MG63 (cell line): ENCODE measurements at regions not wholly inside any gene's neighbourhood (a gene's known extent, or its start where the extent isn't known, plus 50 kb on each side); places are given as distances from the start of the nearest gene placed in this dataset.

Source experiments
- DNase-seq: peaks from one replicate; pipeline ENCODE4 v3.0.0-alpha.2; 2020
- H3K27me3 ChIP-seq: fragments of 250-450 bp; sonication (Bioruptor Pico); 2 replicates; pipeline ENCODE4 v1.5.1; 2020; ENCODE audit warnings: mild to moderate bottlenecking, moderate library complexity
- H3K36me3 ChIP-seq: fragments of 250-450 bp; sonication (Bioruptor Pico); 2 replicates; pipeline ENCODE4 v1.5.1; 2020; ENCODE audit warnings: mild to moderate bottlenecking, moderate library complexity
- H3K4me3 ChIP-seq: fragments of 250-450 bp; sonication (Bioruptor Pico); 2 replicates; pipeline ENCODE4 v1.5.1; 2020; ENCODE audit warnings: mild to moderate bottlenecking, moderate library complexity
- H3K9me3 ChIP-seq: fragments of 250-450 bp; sonication (Bioruptor Pico); 2 replicates; pipeline ENCODE4 v1.5.1; 2020; ENCODE audit warnings: mild to moderate bottlenecking, moderate library complexity

DNA sequence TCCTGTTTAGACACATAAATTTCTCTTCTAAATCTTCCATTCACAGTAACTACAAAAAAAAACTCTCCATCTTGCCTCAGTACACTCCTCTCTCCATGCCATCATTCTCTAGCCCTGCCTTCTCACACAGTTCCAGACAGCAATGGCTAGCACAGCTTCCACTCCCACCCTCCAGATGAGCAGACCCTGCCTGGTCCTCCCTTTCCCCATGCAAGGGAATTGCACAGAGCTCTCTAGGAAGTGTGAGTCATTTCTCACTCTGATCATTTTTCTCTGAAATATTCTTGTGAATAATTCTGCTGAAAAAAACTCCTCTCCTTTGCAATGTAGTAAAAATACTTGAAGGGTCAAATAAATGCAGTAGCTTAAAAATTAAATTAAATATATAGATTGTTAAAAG is 170.6 kb downstream of the BMP4 start:
- Histone ChIP-seq H3K27me3 (no peaks in the 10 kb centered on the region), H3K4me3 (no peak overlapping the region), H3K36me3 (no peaks in the 10 kb centered on the region), H3K9me3 (peaks cover 3% of the 10 kb centered on the region; the same call in 1 of the 2 replicates)
- no peak for DNase-seq

DNA sequence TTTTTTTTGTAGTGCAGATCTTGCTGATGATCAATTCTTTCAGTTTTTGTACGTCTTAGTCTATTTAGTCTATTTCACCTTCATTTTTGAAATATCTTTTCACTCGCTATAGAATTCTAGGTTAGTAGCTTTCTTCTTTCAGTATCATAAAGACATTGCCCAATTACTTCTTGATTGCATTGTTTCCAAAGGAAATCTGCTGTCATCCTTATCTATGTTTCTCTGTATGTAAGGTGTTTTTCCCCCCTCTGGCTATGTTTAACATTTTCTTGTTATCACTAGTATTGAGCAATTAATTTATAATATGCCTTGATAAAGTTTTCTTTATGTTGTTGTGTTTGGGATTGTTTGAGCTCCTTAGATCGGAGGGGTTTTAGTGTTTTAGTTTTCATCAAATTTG is 171.9 kb downstream of the BMP4 start:
- H3K4me3 ChIP-seq: no peak overlapping the region
- peaks cover 3% of the 10 kb centered on the region; the same call in 1 of the 2 replicates for H3K9me3 ChIP-seq
- no peaks in the 10 kb centered on the region for H3K36me3 ChIP-seq
- DNase-seq: no peak
- H3K27me3 ChIP-seq: no peaks in the 10 kb centered on the region

DNA sequence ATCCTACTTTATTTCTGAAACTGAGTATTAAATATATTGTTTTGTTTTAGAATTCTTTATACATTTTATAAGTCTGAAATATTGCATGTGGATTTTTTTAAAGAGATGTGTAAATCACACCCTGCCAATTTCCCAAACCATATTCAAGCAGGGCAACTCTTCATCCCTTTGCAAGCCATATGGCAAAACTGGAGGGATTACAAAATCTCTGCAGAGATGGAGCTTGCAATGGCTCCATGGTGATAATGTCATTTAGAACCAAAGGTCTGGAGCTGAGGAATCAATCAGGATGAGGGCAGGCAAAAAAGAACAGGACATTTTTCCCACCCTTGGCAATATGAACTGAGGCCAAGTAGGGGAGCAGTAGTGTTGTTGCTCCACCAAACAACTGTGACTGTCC is 173.4 kb downstream of the BMP4 start:
- H3K9me3 ChIP-seq: peaks cover 3% of the 10 kb centered on the region; the same call in 1 of the 2 replicates
- H3K4me3 ChIP-seq: no peak overlapping the region
- no peaks in the 10 kb centered on the region for H3K36me3 ChIP-seq
- H3K27me3 ChIP-seq: no peaks in the 10 kb centered on the region
- DNase-seq: no peak

DNA sequence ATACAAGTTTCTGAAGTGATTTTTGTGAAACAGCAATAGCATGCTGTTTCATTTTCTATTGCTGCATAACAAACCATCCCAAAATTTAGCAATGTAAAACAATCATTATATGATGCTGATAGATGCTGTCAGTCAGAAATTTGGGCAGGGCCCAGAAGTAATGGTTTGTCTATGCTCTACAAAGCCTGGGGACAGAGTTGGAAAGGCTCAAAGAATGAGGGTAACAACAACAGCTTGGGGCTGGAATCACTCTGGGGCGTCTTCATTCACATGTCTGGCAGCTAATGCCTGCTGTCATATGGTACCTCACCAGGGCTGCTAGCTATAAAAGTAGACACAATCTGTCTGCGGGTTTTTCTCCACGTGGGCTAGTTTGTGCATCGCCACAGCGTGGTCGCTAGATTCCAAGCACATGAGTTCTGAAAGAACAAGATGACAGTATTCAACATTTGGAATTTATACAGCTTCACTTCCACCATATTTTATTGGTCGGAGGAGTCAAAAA is 176.5 kb downstream of the BMP4 start:
- Histone ChIP-seq H3K9me3 (no peaks in the 10 kb centered on the region), H3K36me3 (no peaks in the 10 kb centered on the region)
- no peak for DNase-seq

DNA sequence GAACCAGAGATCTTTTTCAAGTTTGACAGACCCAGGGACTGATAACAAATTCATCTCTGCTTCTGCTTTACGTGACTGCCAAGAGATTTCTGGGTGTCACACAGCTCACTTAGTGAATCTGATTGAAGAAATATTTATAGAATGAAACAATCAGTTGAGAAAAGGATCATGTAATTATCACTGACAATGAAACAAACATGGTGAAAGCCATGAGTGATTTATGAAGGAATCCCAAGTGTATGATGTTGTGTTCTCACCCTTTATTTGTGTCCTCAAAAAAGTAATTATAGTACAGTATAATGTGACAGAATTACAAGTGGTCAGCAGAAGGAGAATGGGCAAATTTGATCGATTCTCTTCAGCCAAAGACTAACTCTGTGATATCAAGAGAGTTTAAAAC is 177.3 kb downstream of the BMP4 start:
- Histone ChIP-seq H3K36me3 (no peaks in the 10 kb centered on the region), H3K4me3 (no peak overlapping the region), H3K27me3 (no peaks in the 10 kb centered on the region), H3K9me3 (no peaks in the 10 kb centered on the region)
- DNase-seq: no peak

More for the DNA sequence above, 176.5 kb downstream of the BMP4 start:
- Histone ChIP-seq H3K27me3 (no peaks in the 10 kb centered on the region), H3K4me3 (no peak overlapping the region)

DNA sequence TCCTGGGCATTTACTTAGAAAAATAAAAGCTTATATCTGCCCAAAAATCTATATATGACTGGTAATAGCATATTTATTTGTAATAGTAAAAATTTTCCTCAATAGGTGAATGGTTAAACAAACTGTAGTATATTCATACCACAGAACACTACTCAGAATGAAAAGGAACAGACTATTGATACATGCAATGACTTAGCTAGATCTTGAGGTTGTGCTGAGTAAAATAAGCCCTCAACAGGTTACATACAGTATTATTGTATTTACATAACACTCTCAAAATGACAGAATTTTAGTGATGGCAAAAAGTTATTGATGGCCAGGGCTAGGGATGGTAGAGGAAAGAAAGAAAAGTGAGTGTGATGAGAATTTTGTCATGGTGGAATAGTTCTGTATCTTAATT is 178.4 kb downstream of the BMP4 start:
- no peaks in the 10 kb centered on the region for H3K36me3 ChIP-seq
- no peaks in the 10 kb centered on the region for H3K27me3 ChIP-seq
- DNase-seq: no peak
- H3K9me3 ChIP-seq: no peaks in the 10 kb centered on the region
- no peak overlapping the region for H3K4me3 ChIP-seq

DNA sequence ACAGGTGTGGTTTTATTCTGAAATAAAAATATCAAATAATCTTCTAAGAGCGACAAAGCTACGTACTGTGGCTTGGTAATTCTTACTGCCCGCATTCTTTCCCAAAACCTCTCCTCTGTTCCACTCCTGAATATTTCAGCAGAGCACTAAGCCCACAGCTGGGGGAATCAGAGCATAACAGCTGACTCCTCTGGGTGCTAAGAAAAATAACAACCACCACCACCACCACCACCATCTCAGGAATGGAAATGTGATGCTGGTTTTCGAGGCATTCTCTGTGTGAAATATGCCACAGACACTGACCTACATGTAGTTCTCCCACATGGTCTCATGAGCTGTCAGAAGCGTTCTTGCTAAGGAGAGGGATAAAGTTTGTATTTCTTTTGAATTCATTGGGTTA is 183.7 kb downstream of the BMP4 start:
- no peak for DNase-seq
- Histone ChIP-seq H3K36me3 (no peaks in the 10 kb centered on the region), H3K4me3 (no peak overlapping the region), H3K27me3 (no peaks in the 10 kb centered on the region), H3K9me3 (no peaks in the 10 kb centered on the region)

DNA sequence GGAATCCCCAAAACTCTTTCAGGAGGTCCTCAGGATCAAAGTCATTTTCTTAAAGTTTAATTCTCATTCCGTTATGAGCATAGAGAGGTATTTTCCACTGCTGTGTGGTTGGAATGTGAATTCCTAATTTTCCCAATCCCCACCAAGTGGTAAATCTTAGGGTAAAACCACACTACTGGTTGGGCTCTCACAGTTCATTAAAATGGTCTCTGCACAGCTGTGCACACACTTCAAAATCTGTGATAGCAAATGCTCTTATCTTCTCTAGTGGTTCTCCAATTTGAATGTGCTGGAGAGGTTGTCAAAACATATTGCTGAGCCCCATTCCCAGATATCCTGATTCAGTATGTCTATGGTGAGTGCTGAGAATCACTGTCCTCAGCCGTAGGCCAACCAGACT is 189.1 kb downstream of the BMP4 start:
- no peaks in the 10 kb centered on the region for H3K9me3 ChIP-seq
- H3K27me3 ChIP-seq: no peaks in the 10 kb centered on the region
- H3K36me3 ChIP-seq: no peaks in the 10 kb centered on the region
- no peak overlapping the region for H3K4me3 ChIP-seq
- DNase-seq: no peak

DNA sequence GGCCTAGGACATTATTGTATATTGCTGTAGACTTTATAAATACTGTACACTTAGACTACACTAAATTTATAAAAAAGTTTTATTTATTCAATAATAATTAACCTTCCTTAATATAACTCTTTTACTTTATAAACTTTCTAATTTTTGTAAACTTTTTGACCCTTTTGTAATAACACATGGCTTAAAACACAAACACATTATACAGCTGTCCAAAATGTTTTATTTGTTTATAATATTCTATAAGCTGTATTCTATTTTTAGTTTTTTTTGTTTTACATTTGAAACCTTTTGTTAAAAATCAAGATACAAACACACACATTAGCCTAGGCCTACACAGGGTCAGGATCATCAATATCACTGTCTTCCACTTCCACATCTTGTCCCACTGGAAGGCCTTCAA is 190.0 kb downstream of the BMP4 start:
- H3K4me3 ChIP-seq: no peak overlapping the region
- no peak for DNase-seq
- no peaks in the 10 kb centered on the region for H3K9me3 ChIP-seq
- no peaks in the 10 kb centered on the region for H3K27me3 ChIP-seq
- H3K36me3 ChIP-seq: no peaks in the 10 kb centered on the region

DNA sequence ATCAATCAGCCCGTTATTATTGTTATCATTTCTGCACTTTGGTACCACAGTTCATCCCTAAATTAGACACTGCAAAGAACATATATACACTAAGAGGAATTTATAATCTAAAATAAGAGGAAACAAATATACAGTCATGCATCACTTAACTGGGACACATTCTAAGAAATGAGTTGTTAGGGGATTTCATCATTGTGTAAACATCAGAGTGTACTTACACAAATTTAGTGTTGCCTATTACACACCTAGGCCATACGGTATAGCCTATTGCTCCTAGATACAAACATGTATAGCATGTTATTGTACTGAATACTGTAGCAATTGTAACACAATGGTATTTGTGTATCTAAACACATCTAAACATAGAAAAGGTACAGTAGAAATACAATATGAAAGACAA is 190.5 kb downstream of the BMP4 start:
- H3K36me3 ChIP-seq: no peaks in the 10 kb centered on the region
- H3K27me3 ChIP-seq: no peaks in the 10 kb centered on the region
- H3K4me3 ChIP-seq: no peak overlapping the region
- DNase-seq: no peak
- H3K9me3 ChIP-seq: no peaks in the 10 kb centered on the region

DNA sequence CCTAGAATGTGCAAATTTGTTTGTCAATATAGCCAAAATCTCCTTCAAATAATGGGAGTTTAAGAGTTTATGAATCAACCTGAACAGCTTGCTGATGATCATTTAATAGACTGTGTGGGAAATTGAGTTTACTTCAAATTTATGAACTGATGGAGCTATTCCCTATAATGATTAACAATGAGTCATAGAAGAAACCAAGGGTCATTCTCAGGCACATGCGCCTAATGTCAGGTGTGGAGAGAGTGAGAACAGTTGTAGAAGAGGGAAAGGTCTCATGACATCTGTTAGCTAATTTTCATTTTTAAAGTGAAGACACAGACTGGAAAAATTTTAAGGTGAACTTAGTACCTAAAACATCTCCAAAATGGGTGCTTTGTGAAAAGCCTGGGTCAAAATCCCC is 191.8 kb downstream of the BMP4 start:
- no peak for DNase-seq
- H3K9me3 ChIP-seq: no peaks in the 10 kb centered on the region
- no peaks in the 10 kb centered on the region for H3K36me3 ChIP-seq
- no peak overlapping the region for H3K4me3 ChIP-seq
- H3K27me3 ChIP-seq: no peaks in the 10 kb centered on the region

DNA sequence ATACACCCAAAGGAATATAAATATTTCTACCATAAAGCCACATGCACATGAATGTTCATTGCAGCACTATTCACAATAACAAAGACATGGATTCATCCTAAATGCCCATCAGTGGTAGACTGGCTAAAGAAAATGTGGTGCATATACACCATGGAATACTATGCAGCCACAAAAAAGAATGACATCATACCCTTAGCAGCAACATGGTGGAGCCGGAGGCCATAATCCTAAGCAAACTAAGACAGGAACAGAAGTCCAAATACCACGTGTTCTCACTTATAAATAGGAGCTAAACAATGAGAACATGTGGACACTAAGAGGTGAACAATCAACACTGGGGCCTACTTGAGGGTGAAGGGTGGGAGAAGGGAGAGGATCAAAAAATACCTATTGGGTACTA is 198.5 kb downstream of the BMP4 start:
- Histone ChIP-seq H3K27me3 (no peaks in the 10 kb centered on the region), H3K9me3 (no peaks in the 10 kb centered on the region), H3K4me3 (no peak overlapping the region), H3K36me3 (no peaks in the 10 kb centered on the region)
- no peak for DNase-seq

DNA sequence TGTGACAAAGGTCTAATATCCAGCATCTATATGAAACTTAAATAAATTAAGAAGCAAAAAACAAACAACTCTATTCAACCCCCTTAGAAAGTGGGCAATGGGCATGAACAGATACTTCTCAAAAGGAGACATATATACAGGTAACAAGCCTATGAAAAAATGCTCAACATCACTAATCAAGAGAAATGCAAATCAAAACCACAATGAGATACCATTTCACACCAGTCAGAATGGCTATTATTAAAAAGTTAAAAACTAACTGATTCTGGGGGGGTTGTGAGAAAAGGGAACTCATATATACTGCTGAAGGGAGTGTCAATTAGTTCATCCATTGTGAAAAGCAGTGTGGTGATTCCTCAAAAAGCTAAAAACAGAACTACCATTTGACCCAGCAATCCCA is 198.9 kb downstream of the BMP4 start:
- DNase-seq: no peak
- Histone ChIP-seq H3K9me3 (no peaks in the 10 kb centered on the region), H3K4me3 (no peak overlapping the region), H3K27me3 (no peaks in the 10 kb centered on the region), H3K36me3 (no peaks in the 10 kb centered on the region)

DNA sequence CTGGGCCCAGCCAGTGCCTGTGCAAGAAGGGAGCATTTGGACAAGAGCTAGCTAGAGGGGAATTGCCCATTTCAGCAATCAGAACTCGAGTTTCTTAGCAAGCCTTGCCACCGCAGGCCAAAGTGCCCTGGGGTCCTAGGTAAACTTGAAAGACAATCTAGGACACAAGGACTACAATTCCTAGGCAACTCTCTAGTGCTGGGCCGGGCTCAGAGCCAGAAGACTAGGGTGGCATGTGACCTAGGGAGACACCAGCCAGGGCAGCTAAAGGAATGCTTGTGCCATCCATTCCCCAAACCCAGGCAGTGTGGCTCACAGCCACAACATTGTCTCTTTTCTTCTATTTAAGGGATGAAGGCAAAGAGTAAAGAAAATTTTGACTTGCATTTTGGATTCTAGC is 205.0 kb downstream of the BMP4 start:
- H3K27me3 ChIP-seq: no peaks in the 10 kb centered on the region
- H3K36me3 ChIP-seq: no peaks in the 10 kb centered on the region
- no peak overlapping the region for H3K4me3 ChIP-seq
- DNase-seq: no peak
- H3K9me3 ChIP-seq: no peaks in the 10 kb centered on the region

DNA sequence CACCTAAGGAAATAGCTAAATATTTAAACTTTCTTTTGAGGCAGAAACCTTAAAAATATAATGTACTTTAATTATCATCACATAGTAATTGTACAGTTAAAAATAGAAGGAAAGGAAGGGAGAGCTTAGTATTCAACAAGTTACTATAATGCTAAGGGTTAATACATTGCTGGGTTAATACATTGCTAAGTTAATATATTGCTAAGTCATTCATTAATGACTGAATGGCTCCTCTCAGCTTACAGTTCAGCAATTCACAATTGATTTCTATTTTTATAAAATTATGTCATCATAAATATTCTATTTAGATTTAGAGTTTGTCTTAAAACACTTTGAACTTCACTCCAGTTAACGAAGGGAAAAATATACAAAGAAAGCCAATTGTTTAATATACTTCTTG is 207.9 kb downstream of the BMP4 start:
- no peaks in the 10 kb centered on the region for H3K36me3 ChIP-seq
- H3K9me3 ChIP-seq: no peaks in the 10 kb centered on the region
- H3K4me3 ChIP-seq: no peak overlapping the region
- DNase-seq: no peak
- H3K27me3 ChIP-seq: no peaks in the 10 kb centered on the region

DNA sequence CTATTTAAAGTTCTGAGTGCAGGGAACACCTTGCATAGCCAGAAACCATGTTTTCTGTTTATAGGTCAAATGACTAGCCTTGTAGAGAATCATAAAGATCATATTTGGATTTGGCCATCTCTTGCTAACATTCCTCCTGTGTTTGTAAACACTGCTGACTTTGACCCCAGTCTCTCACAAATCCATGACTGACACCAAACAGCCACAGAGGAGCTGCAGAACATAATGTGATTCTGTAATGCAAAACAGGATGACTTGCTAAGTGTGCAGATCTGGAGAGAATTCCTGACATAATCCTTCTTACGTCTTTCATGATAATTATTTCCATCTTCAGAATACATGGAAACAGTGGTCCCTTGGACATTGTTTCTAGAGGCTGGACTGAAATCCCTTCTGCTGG is 211.8 kb downstream of the BMP4 start:
- Histone ChIP-seq H3K4me3 (no peak overlapping the region), H3K9me3 (no peaks in the 10 kb centered on the region), H3K27me3 (no peaks in the 10 kb centered on the region), H3K36me3 (no peaks in the 10 kb centered on the region)
- no peak for DNase-seq

DNA sequence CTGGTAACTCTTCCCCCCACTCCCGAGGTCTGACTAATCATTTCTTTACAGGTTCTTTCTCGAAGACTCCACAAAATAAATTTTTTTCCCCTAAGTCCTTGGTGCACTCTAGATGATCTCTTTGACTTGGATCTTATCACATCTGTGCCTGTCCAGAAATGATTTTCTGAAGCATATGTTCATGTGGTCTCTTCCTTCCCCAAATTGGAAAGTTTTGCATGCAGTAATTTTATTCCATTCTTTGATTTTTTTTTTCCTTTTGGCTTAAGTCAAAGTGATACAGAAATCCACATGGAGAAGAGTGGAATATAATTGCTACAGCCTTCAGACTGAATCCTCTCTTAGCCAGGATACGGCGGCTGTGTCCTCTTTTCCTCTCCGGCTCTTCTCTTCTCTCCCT is 213.3 kb downstream of the BMP4 start:
- no peak for DNase-seq
- H3K4me3 ChIP-seq: no peak overlapping the region
- H3K9me3 ChIP-seq: no peaks in the 10 kb centered on the region
- H3K36me3 ChIP-seq: no peaks in the 10 kb centered on the region
- H3K27me3 ChIP-seq: no peaks in the 10 kb centered on the region

DNA sequence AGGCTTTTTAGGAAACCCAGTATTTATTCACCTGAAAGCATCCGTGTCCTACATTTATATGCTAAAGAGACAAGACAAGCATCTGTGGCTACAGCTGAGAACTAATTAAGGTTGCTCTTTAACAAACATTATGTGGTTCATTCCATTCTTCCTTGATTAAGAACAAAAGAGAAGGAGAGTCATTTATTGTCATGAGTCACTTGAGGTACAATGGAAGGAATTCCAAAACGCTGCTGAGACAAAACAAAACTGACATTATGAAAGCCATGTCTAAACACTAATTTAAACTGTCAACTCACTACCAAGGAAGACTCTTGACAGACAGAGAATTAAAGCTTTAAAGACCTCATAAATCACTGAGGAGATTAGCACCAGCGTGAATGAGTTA is 214.4 kb downstream of the BMP4 start:
- Histone ChIP-seq H3K9me3 (no peaks in the 10 kb centered on the region), H3K36me3 (no peaks in the 10 kb centered on the region), H3K4me3 (no peak overlapping the region), H3K27me3 (no peaks in the 10 kb centered on the region)
- DNase-seq: no peak
